HG02981 (cell line): ENCODE measurements at regions not wholly inside any gene's neighbourhood (a gene's known extent, or its start where the extent isn't known, plus 50 kb on each side); places are given as distances from the start of the nearest gene placed in this dataset.

Experiments used
- ATAC-seq: cut with Tn5 transposase; IDR thresholded peaks from one replicate; pipeline ENCODE4 v1.9.1; 2021; ENCODE audit warnings: mild to moderate bottlenecking, moderate library complexity; ENCODE audit not compliant: unreplicated experiment

DNA sequence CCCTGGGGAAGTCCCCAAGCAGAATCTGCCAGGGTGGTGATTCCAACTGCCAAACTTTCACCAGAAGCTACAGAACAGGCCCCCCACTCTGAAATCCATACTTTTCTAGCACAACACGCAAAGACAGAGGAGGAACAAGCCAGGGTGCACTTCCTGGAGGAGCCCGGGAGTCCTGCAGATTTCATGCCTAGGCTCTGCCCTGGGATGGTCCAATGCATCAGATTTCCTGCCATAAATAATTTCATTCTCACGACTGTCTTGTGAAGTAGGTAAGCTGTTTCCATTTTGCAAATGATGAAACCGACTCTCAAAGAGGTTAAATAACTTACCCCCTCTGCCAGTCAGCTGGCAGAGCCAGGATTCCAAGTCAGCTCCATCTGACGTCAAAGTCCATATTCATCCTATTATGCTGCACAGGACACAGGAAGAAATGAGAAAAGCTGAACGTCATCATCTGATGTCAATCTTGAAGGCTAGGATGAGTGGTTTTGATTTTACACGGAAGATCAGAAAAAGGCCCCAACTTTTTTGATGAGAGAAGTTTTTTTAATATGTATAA, 134.8 kb upstream of the IGF1R start:
- no peak for ATAC-seq

DNA sequence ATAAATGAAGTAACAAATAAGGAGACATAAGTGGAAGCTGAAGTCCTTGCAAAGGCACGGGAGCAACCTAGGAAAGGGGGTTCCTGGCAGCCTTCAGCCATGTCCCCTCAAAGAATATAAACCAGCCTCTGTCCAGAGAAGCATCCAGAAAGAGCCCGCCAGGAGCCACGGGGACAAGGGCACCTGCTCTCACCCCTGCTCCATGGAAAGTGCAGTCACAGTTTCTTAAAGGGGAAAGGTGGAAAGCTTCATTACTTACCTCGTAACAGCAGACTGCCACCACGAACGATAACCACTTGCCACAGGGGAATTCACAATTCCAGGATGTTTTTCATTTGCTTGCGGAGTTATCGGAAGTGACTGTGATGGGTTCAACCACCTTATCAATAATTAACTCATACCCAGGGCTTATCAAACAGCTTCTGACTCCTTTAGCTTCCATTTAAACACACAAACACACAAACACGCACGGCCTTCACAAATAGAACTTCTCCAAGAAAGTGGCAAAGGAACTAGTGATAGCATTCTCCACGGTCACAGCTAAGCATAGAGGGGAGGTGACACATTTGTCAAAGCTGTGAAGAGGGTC, 134.2 kb upstream of the IGF1R start:
- no peak for ATAC-seq

DNA sequence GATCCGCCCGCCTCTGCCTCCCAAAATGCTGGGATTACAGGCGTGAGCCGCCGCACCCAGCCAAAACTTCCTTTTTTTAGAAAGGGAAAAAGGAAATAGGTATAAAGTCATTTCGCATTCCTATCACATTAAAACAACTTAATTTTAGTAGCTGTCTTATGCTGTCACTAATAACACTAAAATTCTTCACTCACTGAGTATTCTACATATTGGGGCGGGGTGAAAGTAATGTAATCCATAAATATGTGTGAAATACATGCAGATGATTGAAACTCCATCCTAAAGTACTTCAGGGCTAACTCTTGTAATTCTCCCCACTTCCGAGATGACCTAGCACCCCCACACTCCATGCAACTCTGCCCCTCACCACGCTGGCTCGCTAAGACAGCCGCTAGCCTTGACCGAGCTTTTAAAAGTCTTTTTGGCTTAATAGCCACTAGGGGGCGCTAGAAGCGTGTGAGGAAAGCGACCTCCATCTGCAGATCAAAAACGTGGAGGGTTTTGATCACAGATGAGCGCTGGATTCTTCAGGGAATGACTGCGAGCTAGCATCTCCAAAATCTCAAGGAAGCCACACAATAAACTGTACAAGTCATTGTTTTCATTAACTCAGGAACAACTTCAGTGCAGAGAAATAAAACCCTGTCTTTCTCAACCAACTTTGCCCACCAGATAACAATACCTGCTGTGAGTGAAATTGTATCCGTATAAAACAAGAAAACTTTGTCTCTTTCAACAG, 129.3 kb upstream of the IGF1R start:
- ATAC-seq: peak; percentile 79

DNA sequence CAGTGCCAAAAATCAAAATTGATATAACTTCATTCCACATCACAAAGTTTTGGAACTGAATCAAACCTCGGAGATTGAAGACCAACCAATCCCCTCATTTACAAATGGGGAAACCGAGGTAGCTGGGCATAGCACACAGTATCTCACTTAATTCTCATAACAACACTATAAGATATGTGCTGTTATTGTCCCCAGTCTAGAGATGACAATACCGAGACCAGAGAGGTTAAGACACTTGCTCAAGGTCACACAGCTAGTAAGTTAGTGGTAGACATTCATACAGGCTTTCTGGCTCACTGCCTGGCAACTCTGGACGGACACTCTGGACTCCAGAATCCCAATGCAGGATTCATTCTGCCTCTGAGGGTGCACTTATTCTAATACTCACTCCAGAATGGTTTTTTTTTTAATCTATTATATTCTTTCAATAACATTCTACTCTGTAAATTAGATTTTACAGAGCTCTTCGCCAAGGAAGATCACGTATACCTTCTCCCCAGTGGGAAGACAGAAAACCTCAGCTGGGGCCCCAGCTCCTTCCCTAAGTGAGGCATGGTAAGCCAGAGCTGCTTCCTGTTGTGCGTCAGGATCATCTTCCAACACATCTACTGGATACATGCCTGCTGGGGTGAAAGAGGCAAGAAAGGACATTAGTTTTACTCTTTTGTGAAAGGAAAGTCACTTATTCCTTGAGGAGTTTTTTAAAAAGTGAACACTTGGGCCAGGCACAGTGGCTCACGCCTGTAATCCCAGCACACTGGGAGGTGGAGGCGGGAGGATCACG, 128.4 kb upstream of the IGF1R start:
- no peak for ATAC-seq

DNA sequence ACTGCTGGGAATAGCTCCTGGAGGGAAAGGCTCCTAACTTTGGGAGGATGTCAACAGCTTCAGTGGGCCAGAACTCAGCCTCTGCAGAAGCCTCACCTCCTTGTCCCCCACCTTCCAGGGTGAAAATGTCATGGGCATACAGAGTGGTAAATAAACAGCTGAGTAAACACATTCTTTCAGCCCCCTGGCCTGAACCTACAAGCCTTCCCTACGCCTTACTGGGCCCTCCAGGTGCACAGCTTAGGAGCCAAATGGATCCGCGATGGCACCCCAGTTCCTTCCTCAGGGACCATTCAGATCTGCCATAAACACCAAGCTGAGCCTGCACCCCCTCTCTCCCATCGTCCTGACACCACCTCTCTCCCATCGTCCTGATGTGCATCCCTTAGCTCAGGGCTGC, 126.2 kb upstream of the IGF1R start:
- ATAC-seq: no peak

DNA sequence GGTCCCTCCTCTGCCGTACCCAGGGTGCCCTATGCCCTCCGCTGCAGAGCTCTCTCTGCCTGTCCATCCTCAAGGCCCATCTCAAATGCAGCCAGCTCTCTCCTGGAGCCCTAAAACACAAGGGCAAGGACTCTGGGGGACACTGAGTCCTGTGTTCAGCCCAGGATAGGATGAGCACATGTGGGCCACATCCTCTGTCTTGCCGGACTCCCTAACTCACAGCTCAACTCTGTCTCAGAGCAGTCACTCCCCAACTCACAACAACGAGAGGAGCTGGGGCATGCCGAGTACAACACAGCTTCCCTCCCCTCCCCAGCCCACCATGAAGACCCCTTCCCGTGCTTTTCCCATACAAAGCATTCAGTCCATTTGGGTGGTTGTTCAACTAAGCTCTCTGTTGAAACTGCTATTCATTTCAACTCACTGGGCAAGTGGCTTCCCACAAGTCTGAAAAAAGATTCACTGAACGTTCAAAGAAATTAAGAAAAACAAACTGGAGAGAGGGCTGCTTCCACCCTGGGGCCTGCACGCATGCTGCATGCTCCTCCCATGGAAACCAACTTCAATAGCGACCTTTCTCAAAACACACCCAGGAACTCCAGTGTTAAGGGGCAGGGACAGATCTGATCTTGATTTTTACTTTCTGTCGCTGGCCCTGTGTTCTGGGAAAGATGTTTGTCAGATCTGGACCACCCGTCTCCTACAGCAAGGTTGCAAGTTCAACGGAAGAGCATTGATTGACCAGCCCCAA, 124.3 kb upstream of the IGF1R start:
- ATAC-seq: no peak

DNA sequence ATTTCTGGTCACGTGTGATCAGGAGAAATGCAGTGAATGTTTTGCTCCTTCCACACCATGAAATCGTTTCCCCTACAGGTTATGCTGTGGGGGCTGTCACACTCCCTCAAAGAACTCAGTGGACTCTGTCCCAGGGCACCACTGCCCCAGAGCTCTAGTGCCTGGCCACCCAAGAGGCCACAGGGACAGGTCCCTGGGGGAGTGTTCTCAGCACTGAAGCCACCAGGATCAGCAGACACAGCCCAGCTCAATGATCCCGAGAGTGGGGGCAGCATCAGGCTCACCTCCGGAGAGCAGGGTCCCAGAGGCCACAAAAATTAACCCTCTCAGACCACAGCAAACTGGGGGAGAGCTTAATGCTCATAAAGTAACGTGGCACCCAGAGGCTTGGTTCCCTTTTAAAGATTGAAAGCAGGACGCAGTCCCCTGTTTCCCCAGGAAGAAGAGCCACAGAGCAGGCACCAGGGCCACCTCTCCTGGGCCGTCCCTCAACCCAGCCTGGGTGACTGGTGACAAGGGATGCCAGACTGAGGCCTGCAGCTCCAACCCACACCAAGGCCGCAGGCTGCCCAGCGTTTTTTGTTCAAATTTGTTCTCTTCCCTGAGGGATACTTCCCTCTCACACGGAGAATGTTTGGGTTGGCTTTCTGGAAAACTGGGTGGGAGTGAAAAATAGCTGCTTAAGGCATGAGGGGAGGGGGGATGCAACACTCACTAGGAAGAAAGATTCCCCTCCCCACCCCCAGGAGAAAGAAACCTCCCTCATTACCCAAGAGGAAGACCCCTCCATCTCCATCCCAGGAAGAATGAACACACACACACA, 123.3 kb upstream of the IGF1R start:
- ATAC-seq: no peak

DNA sequence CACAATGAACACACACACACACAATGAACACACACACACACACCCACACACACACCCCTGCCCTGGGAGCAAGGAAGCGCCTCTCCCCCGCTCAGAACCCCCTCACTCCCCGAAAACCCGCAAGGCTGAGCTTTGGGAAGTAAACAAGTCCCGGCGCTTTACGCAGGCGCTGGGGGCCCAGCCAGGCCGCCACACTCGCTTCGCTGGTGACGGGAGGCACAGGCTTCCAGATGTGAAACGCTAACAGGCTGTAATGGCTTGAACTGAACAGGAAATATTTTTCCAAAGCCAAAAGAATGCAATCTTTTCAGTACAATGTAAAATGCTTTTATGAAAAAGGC, 122.7 kb upstream of the IGF1R start:
- no peak for ATAC-seq

DNA sequence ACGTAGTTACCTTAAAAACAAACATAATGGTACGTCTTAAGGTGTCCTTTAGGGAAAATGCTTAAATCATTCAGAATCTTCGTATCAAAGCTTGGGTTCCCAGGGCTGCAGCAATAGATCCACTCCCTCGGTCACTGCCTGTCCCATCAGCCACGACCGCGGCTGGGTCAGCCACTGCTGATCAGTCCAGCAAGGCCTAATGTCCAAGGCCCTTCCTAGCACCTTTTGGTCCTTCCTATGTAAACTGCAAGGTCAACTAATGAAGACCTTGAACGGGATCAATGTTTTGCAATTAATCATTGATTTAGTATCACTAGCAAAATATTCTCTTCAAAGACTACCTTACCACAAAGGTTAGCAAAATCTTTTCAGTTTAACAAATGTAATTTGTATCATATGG, 122.2 kb upstream of the IGF1R start:
- no peak for ATAC-seq

DNA sequence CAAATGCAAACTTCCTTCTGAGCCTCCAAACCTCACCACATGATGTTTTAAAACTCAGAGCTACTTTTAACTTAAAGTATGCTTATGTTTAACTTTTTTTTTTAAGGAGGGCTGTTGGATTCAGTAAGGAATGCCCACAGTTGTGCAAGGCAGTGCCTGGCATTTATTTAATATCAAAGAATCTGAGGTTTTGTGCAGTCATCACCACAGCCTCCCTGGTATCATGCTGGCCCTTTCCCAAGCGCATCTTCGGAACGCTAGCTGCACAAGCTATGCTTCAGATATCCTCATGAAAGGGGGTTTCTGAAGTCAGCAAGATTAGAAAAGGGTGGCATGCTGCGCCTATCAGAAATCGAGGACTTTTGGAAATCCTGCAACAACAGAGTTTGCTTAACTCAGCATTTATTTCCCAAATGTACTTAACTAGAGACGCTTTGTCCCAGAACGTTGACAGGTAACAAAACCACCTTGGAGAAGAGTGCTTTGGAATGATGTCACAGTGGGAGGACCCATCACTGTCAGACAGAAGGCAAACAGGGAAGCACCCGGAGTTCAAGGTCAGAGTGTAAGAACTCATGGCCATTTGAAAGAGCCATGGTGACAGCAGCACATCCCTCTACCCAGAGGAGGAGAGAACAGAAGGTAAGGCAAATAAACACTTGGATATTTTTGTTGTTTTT, 120.2 kb upstream of the IGF1R start:
- ATAC-seq: no peak

DNA sequence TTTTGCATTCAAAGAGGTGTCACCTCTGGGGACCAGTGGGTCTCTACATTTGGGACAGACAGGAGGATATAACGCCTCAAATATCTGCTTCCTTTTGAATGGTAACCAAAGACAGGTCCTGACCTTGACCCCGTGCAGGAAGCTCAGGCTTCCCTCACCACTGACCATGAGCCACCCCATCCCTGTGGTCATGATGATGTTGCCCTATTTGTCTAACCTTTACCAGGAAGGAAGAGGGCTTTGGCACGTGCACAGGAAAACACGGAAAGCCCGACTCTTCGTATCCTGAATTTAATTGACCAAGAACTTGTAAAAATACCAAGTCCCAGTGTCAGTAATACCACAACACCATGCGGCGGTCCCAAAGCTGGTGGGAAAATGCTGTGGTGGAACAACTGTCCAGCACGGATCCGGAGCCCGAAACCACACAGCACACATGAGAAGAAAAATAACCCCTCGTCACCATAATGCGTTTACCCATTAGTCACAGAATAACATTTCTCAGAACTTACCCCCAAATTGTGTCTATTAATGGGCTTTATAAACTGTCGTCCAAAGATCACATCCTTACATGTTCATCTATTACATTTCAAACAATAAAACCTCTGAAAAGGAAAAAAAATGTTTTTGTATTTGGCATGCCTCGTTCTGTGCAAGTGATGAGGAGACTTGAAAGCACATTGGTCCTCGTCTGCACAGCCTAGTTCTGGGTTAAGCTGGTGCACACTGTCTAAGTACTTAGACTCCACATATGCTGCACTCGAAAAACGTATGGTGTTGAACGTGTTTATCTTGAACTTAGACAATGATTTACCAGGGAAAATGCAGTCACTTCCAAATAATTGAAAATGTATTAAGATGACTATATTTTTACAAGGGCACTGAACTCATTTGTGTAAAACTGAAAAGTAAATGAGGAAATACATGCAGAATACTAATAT, 118.9 kb upstream of the IGF1R start:
- ATAC-seq: no peak

DNA sequence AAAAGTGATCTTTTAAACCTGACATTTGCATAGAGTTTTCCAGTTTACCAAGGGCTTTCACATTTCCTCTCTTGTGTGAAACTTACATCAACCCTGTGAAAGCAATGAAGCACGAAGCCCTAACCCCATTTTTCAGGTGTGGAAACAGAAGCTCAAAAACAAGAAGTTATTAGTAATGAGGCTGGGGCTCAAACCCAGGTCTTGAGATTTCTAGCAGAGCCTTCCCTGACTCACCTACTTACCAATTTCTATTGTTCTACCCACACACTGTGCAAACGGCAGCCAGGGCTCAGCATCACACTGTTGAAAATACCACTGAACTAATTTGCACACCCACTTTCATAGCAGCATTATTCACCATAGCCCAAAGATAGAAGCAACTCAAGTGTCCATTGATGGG, 117.8 kb upstream of the IGF1R start:
- ATAC-seq: no peak

DNA sequence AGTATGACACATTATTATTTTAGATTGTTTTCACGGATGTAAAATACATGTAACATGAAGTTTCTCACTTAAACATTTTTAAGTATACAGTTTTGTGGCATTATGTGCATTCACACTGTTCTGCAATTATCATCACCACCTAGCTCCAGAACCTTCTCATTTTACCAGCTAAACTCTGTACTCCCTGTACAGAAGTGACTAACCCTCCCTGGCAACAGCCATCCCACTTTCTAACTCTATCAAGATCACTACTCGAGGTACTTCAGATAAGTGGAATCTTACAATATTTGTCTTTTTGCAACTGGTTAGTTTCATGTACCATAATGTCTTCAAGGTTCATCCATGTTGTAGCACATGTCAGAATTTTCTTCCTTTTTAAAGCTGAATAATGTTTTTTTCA, 116.3 kb upstream of the IGF1R start:
- ATAC-seq: no peak

DNA sequence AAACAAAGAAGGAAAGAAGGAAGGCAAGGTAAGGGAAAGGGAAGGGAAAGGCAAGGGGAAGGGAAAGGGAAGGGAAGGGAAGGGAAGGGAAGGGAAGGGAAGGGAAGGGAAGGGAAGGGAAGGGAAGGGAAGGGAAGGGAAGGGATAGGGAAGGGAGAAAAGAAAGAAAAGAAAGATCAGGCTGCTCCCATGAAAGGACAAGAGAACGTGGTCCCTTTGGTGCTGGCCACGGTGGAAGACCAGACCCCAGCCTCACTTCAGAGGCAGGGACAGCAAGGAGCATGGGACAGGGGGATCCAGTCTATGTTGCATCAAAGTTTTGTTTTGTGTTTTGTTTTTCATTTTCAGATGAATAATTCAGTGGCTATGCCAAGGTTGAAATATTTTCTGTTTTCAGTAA, 111.4 kb upstream of the IGF1R start:
- ATAC-seq: no peak

DNA sequence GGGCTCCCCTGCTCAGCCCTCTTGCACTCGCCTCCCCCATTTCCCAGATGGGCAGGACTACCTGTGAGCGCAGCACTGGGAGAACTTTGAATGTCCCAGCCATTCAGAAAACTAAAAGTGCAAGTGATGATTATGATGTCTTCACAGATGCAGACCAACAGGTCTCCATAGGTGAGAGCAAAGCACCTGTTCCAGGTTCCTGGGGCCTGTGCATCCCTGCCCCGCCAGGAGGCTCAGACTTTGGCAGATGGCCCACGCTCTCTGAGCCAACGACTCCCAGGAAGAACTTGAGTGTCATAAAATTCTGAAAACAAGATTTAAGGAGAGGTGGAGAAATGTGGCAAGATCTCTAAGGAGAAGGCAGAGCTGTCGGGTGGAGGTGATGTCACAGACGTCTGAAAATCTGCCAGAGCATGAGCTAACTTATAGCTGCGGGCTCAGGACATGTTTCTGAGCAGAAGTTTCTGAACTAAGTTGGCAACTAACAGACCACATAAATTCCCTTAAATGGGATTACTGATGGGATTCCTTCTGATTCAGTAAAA, 110.8 kb upstream of the IGF1R start:
- no peak for ATAC-seq

DNA sequence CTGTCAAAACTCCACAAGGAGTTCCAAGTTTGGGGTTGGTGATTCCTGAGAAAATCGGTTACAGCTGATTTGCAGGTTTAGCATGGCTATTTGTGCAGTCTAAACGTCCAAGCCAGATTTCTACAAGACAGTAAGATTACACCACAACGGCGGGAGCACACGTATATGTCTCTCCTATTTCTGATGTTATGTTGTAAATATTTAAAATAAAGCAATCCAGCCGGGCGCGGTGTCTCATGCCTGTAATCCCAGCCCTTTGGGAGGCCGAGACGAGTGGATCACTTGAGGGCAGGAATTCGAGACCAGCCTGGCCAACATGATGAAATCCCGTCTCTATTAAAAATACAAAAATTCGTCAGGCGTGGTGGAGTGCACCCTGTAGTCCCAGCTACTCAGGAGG, 106.8 kb upstream of the IGF1R start:
- ATAC-seq: no peak

DNA sequence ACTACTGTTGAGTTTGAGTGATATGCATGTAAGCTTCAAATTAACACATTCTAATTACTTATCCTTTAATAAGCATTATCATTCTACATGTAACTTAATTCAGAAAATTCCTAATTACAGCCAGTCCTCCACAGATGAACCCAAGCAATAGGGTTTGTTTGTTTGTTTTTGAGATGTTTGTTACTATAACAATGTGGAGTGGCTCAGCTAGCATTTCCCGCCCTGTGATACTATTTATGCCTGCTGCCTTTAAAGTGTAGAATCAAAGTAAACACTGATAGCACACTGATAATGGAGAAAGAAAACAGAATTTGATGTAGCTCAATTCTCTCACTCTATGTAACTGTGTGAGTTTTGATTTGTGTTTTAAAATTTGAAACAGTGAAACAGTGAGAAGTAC, 105.1 kb upstream of the IGF1R start:
- no peak for ATAC-seq

DNA sequence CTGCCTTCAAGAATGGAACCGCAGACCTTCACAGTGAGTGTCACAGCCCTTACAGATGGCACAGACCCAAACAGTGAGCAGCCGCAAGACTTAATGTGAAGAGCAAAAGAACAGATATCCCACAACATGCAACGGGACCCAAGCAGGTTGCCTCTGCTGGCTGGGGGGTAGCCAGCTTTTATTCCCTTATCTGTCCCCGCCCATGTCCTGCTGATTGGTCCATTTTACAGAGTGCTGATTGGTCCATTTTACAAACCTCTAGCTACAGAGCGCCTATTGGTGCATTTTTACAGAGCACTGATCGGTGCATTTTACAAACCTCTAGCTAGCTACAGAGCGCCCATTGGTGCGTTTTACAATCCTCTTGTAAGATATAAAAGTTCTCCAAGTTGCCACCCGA, 102.0 kb upstream of the IGF1R start:
- ATAC-seq: no peak

DNA sequence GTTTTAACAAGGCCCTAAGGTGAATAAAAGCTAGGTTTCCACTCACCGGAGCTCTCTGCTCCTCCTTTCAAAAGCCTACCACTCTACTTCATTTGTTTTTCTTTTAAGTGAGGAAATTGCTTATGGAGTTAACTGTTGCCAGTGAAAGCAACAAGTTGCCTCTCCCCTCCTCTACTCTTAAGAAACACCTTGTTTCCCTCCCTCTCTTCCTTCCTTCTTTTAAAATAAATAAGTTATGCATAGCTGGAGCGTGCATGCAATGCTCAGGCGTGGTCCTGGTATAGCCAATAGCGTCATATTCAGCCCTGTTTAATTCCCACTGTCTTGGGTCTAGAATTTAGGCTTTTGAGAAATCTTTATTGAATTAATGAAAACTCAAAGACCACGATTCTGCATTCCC, 101.1 kb upstream of the IGF1R start:
- ATAC-seq: no peak
